ENCODE measurements at regions not wholly inside any gene's neighbourhood (a gene's known extent, or its start where the extent isn't known, plus 50 kb on each side); places are given as distances from the start of the nearest gene placed in this dataset.

- no peak for TF ChIP-seq EZH2 (IDR thresholded peaks at IDR 0.05; ENCODE audit: low read depth, low read length, severe bottlenecking)
- no peak for TF ChIP-seq NRF1 (IDR thresholded peaks at IDR 0.05; ENCODE audit: low read depth, low read length)
- no peak for TF ChIP-seq CEBPB (IDR thresholded peaks at IDR 0.05; ENCODE audit: low read depth, low read length)
- no peak for TF ChIP-seq RFX5 (IDR thresholded peaks at IDR 0.05; ENCODE audit: borderline replicate concordance, low read depth, low read length)
- TF ChIP-seq, protein P1, sequence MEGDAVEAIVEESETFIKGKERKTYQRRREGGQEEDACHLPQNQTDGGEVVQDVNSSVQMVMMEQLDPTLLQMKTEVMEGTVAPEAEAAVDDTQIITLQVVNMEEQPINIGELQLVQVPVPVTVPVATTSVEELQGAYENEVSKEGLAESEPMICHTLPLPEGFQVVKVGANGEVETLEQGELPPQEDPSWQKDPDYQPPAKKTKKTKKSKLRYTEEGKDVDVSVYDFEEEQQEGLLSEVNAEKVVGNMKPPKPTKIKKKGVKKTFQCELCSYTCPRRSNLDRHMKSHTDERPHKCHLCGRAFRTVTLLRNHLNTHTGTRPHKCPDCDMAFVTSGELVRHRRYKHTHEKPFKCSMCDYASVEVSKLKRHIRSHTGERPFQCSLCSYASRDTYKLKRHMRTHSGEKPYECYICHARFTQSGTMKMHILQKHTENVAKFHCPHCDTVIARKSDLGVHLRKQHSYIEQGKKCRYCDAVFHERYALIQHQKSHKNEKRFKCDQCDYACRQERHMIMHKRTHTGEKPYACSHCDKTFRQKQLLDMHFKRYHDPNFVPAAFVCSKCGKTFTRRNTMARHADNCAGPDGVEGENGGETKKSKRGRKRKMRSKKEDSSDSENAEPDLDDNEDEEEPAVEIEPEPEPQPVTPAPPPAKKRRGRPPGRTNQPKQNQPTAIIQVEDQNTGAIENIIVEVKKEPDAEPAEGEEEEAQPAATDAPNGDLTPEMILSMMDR (IDR thresholded peaks at IDR 0.05; ENCODE audit: control extremely low read depth in 1 of 3, insufficient read depth in 1 of 3, low read depth in 1 of 3, low read length in 3 of 3), result no peak
- TF ChIP-seq PHF8 (conservative IDR thresholded peaks at IDR 0.05; ENCODE audit: low read depth, low read length), result no peak
- no peak for TF ChIP-seq GABPA (IDR thresholded peaks at IDR 0.05; ENCODE audit: borderline replicate concordance, insufficient read depth, low read length)
- no peak for TF ChIP-seq KDM1A (IDR thresholded peaks at IDR 0.05; ENCODE audit: borderline replicate concordance, low read length)
- TF ChIP-seq CHD2 (IDR thresholded peaks at IDR 0.05; ENCODE audit: low read length), result no peak
- no peak for TF ChIP-seq RAD21 (IDR thresholded peaks at IDR 0.05 in 1 of 2, conservative IDR thresholded peaks at IDR 0.05 in 1 of 2; ENCODE audit: low read depth in 2 of 2, low read length in 2 of 2)
- no peak for TF ChIP-seq SUZ12 (IDR thresholded peaks at IDR 0.05; ENCODE audit: low read length)
These were observed 288.8 kb upstream of the SASH1 start for GRCh38 chr6:148053796-148054195.

All from H1 (cell line).